Dermis microvascular lymphatic vessel endothelial cell (primary cell): ENCODE measurements at regions not wholly inside any gene's neighbourhood (a gene's known extent, or its start where the extent isn't known, plus 50 kb on each side); places are given as distances from the start of the nearest gene placed in this dataset.

Source experiments
- DNase-seq, 2 donors: peaks; one replicate each; pipeline versions ENCODE4 v3.0.0 to v3.0.0-alpha.2; 2010; ENCODE audit warnings: low read depth in 2 of 2

DNA sequence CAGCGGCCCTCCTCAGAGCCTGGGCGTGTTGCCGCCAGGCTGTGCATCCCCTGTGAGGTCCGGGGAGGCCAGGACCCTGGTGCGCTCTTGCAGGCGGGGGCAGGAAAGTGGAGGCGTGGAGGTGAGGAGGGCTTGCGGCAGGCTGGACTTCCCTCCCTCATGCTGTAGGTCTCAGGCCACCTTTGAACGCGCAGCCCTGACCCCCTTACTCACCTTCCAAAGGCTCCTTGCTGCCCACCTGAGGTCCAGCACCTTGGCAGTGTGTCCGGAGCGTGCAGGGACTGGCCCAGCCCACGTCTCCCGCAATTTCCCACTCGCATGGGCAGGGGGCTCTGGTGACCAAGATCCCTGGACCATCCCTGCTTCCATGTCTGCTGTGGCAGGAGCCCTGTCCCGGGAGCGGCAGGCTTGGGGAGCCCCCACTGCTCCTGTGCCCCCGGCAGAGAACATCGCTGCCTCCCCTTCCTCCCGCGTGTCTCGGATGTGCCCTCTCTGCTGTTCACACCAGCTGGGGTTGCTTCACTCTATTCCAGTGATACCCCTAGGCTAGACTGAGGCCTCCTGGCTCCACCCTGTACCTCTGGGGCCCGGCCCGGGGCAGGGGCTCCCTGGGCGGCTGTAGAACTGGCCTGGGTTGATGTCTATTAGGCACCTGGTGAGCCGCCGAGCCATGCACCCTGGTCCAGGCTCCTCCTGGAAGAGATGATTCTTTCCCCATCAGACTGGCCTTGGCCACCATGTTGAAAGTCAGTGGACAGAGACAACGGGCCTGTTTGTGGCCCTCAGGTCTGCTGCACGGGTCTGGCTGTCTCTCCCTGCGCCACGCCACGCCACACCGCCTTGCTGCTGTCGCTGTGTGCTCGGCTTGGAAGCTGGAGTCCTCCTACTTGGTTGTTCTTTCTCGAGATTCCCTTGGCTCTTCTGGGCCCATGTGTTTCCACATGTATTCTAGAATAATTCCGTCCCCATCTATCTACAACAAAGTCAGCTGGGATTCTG lies 95.4 kb upstream of the ADRA2C start:
- DNase-seq = no peak

DNA sequence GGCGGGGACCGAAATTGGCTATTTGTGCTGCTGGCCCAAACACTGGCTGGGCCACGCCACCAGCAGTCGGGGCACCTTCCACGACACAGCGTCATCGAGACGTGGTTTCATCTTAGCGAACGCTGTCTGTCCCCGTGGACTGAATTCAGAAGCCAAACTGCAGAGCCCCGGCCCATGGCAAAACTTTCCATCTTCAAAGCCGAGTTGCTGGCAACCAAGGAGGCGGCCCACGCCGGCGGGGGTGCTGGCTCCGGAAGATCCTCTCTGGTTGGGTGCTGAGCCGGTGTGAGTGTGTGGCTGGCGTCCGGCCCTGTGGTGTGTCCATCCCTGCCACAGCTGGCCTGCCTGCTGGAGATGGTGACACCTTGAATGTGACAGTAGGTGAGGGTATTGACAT lies 96.6 kb upstream of the ADRA2C start:
- DNase-seq = no peak

GRCh38 chr4:3668825-3669552 lies 97.2 kb upstream of the ADRA2C start:
- DNase-seq = no peak

DNA sequence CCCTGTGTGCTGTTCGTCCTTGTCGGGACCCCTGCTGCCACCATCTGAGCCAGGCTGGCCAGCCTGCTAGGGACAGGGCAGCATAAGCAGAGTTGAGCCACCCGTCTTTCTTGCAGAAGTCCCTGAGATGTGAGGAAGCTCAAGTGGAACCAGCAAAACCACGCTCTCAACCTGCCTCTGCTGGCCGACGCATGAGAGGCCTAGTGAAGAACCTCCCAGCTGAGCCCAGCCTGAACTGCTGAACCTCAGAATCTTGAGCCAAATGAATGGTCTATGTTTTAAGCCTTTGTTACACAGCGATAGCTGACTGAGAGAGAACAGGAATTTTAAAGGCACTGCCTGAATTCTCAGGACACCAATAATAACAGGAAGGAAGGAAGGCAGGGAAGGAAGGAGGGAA lies 98.9 kb upstream of the ADRA2C start:
- DNase-seq = no peak

GRCh38 chr4:3666263-3666662 lies 99.9 kb upstream of the ADRA2C start:
- DNase-seq = no peak

- DNase-seq = no peak
These were observed 100.8 kb upstream of the ADRA2C start for GRCh38 chr4:3665360-3665891.

DNA sequence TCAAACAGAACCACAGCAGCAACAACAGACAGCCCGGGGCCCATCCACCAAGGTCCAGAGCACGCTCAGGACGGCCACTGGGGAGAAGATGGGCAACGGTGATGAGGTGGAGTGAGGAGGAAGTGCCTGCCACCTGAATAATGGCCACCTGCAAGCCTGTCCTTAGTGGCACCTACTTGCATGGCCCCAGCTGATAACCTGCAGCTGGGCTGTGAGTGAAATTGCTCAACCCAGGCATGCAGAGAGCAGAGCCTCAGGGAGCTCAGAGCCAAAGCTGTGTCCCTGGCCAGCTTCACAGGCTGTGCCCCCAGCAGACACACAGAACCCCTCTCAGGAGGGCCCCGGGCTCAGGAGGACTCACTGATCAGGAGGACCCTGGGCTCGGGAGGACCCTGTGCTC lies 102.4 kb upstream of the ADRA2C start:
- DNase-seq = no peak

DNA sequence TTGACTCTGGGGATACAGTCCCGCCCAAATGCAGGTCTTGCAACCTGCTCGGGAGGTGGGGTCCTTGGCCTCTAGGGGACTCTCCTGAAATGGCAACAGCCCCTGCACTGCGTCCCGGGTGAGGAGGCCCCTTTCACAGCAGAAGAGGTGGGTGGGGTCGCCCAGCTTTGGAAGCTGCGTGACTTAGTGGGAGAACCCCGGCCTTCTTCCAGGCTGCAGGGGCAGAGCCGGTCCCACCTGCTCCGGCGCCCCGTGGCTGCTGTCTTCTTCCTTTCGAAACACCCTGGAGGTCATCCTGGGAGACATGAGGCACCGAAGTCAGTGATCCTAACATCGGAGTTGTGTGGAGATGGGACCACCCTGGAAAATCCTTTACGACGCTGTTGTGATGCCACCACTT lies 103.7 kb upstream of the ADRA2C start:
- no peak for DNase-seq

DNA sequence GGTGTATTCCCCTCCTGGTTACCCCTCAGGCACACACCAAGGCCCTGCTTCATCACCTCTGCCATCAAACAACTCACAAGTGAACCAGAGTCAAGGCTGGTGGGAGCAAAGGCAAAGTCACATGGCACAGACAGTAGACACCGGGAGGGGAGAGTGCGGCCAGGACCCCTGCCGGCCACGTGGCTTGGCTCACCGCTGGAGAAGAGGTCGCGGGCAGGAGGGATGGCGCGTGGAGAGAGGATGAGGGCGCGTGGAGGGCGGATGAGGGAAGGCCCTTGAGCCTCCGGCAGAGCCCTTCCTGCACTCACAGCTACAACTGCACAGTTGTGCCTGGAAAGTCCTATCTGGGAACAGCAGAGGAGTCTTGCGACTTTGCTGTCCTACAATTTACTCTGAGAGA lies 104.2 kb upstream of the ADRA2C start:
- DNase-seq = no peak

- no peak for DNase-seq
These were observed 105.2 kb upstream of the ADRA2C start for GRCh38 chr4:3660928-3661515.

DNA sequence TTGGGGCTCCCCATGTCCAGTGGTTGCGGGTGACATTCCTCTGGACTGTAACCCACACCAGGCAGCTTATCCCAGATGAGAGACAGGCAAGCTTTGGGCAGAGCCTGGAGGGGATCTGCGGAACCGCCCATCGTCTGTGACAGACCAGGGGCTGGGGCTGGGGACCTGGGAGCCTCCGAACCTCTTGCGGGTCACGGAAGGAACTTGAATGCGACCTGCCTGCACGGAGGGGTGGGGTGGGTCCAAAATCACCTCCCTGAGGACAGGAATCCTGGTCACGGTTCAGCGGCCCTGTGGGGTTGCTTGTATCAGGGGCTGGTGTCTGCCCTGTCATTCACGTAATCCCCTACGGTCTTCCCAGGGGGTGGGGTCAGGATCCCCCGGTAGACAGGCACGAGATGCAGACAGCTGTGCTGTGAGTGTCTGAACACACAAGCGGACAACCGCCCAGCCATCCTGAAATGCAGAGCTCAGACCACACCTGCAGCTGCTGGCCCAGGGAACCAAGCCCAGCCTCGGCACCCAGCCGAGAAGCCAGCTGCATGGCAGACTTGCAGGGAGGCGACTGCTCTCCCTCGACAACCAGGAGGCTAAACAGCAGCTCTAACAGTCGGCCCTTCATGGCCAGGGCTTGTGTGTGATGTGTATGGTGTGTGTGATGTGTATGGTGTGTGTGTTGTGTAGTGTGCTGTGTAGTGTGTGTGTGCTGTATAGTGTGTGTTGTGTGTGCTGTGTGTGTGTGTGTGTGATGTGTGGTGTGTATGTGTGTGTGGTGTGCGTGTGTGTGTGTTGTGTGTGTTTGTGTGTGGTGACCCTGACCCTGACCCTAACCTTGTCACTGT lies 105.9 kb upstream of the ADRA2C start:
- DNase-seq = no peak

GRCh38 chr4:3659131-3659530 lies 107.1 kb upstream of the ADRA2C start:
- no peak for DNase-seq

DNA sequence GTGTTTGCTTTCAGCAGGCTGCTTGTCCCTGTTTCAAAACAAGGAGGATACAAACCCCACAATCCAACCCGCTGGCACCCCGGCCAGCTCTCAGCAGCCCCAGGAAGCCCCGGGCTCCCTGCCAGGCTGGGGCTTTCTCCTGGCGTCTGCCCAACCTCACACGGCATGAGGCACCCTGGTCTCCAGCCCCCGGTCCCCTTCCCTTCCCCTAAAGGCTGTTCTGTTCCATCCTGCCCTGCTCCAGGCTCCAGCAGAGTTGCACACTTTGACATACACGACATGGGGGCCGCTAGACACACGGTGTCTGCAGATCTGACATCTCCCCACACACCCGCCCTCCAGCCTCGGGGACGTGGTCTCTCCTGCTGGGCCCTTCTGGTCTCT lies 107.7 kb upstream of the ADRA2C start:
- DNase-seq = no peak

GRCh38 chr4:3657902-3658529 lies 108.2 kb upstream of the ADRA2C start:
- no peak for DNase-seq

DNA sequence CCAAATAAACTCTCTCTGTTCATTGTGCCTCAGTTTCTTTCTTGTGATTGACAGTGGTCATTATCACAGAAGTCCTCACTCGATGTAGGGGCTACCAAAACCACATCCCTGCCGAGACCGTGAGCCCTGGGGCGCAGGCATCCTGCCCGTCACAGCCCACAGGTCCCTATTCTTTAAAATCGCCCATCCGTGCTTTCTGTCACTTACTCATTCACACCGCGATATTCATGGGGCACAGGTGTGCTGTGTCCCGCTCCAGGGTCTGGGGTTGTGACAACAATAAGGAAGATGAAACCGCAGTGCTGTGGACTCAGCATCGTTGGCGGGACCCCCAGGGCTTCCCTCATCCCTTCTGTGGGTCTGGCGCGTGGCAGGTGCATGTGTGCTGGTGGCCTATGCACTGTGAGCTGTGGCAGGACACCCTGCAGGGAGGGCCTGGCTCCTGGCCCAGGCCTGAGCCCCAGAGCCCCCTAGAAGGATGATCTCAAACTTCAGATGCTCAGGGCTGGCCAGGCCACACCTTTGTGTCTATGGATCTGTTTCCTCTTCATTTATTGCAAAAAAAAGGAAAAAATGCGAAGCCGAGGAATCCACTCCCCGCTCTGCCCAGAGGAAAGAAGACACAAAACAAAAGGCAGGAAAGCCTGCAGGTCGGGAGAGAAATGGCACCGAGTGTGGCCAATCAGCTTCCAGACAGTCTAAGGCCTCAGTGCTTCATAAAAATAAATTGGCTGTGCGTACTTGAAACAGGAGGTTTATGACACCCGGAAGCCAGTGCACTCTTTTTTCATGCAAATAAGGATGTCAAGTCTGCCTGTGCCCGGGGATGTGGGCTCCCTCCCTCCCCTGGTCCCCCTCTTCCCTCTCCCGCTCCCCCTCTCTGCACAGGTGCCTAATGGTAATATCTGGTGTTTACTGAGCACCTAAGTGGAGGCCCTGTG lies 109.5 kb upstream of the ADRA2C start:
- DNase-seq = no peak

GRCh38 chr4:3655963-3656362 lies 110.2 kb upstream of the ADRA2C start:
- DNase-seq = no peak

GRCh38 chr4:3655485-3655884 lies 110.7 kb upstream of the ADRA2C start:
- no peak for DNase-seq

DNA sequence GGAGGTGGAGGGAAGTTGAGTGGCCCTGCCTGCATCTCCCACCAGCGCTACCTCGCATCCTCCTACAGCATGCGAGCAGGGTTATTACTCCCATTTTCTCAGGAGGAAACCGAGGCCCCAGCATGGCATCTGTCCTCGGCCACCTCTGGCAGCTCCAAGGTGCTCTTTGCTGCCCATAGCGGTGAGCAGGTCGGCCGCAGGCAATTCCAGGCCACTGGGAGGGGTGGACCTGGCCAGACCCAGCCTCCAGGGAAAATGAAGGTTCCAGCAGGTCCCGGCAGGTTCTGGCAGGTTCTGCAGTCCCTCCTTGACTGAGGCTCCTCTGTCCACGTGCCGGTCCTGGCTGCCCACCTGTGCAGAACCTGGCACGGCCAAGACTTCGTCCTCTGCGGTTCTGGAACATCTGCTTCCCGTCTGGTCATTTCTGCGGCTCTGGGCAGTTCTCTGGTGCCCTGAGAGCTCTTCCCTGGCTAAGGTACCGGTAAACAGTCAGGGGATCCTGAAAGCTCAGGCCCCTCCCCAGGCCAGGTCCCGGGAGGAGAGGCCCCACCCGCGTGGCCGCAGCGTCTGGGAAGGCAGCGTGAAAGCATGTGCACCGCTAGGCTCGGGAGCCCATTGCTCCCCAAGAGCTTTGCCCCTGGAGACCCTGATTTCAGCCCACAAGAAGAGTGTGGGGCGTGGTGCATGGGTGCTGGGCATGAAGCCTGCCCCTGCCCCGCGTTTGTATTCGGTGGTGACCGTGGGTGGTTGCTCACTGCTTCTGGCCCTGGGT lies 112.0 kb upstream of the ADRA2C start:
- DNase-seq = no peak

GRCh38 chr4:3652586-3652985 lies 113.6 kb upstream of the ADRA2C start:
- DNase-seq = no peak
